ENCODE measurements at regions not wholly inside any gene's neighbourhood (a gene's known extent, or its start where the extent isn't known, plus 50 kb on each side); places are given as distances from the start of the nearest gene placed in this dataset.

DNA sequence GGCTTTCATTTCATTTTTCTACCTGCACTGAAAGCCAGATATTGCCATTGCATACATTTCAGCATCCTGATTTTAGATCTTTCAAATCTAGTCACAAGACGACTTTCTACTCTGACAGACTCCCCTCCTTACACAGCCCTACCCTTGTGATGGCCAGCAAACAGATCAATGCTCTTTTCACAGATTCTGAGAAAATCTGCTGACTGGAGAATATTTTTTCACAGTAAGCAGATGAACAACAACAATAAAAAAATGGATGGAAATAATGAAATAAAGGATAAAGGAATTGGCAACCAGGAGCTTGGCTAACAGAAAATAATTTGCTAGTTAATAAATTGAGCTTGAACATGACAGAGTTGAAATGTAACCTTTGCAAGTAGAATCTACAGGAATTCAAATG lies 527.2 kb downstream of the IRS1 start:
- no peak for DNase-seq (ENCODE audit: low spot score)

DNA sequence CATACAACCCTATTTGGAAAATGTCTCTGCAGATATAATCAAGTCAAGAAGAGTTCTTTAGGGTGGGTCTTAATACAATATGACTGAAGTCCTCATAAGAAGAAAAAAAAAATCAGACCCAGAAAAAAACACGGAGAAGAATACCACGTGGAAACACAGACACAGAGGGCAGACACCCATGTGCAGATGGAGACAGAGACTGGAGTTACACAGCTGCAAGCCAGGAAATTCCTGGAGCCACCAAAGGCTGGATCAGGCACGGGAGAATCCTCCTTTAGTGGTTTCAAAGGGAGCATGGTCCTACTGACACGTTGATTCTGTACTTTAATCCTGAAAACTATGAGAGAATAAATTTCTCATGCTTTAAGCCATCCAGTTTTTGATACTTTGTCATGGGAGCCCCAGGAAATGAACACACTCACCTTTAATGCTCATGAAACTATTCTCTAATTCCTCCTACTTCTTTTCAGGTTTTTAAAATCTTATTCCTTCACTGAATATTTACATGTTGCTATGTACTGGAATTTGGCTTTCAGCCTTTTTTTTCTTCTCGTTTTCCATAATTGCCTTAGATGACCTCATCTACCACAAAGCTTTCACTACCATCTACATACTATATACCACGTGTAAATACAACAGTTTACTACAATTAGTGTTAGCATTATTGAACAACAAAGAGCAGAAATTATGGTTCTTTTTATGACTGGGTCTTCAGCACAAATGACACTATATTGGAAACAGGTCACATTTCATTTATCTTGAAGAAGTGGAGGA lies 529.1 kb downstream of the IRS1 start:
- no peak for DNase-seq (ENCODE audit: low spot score)

DNA sequence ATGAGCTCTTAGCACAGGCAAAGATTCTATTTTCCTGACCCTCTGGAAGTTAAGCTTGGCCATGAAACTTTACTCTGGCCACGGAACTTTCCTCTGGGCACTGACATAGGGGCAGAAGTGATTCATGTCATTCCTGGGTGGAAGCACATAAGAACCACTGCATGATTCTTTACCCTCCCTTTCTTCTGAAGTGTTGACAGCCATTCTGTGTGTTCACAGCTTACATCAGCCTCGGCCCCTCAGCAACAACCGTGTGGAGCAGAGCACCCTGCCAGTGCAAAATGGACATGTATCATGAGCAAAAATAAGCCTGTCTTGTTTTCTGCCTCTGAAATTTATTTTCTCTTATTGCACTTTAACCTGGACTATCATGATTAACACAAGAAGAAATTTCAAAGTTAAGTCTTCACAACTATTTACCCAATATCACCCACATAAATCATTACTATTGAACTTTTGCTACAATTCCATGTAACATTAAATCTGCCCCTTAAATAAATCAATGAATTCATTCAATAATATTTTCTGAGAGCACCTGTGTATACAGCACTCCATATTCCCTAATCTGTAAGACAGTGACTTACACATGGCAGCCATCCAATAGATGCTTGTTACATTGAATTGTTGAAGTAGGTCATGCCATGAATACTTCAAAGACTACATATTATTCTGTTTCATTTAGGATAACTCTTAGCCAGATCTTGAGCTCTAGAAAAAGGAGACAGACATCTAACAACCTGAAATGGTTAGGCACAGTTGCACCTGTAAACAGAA lies 531.9 kb downstream of the IRS1 start:
- DNase-seq (ENCODE audit: low spot score) = no peak

DNA sequence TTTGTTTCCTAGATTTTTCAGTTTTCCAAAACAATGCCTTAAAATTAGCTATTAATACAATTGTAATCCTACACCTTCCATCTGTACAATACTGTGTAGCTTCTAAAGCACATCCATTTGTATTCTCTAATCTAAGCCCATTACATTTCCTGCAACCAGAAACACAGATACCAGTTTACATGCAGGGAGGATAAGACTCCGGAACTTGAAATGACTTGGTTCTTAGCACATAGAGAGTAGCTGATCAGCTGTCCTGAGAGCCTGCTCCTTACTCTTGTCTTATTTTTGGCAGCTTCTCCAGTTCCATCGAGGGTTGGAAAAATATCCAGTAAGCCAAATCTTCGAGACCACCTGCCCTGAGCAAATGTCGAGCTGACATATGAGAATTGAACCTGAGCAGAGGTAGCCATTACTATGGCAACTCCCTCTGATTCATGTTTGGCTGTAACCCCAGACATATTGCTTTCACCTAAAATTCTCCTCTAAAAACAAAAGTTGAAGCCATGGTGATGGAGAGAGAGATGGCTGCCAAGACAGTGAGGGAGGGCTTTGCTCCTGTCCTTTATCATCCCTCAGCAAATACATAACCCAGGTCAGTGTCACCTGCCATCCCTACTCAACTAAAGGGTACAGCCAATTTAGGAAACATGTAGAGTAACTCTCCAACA lies 542.8 kb downstream of the IRS1 start:
- no peak for DNase-seq (ENCODE audit: low spot score)

DNA sequence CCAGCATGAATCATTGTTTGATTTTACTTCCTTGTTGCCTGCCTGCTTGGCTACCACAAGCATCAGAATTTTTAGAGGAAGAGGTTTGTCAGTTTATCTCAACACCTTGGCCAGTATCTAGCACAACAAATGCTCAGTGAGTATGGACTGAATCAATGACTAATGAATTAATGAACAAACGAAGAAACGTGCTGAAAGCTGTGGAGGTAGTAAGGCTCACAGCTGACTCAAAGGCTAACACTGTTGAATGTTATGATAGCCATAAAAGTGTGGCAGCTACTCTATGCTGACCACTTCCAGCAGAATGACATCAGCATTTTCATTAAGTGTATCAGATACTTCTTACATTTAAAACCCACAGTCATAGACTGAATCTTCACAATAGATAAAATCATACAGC lies 543.4 kb downstream of the IRS1 start:
- DNase-seq (ENCODE audit: low spot score) = no peak

DNA sequence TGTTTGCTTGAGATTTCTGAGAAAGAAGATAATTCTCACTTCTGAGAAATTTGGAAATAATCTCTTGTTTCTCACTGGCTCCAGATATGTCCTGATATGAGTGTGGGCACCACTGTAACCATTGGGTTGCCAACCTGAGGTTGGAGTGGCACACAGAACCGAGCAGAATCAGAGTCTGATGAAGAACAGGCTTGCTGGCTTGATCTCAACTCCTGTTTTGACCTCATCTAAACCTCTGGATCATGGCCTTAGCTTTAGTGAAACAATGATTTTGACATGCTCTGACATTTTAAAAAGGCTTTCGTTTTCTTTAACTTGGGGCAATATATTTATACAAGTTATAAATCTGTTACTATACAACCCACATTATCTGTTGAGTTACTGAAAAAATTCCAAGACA lies 548.0 kb downstream of the IRS1 start:
- DNase-seq (ENCODE audit: low spot score) = no peak

DNA sequence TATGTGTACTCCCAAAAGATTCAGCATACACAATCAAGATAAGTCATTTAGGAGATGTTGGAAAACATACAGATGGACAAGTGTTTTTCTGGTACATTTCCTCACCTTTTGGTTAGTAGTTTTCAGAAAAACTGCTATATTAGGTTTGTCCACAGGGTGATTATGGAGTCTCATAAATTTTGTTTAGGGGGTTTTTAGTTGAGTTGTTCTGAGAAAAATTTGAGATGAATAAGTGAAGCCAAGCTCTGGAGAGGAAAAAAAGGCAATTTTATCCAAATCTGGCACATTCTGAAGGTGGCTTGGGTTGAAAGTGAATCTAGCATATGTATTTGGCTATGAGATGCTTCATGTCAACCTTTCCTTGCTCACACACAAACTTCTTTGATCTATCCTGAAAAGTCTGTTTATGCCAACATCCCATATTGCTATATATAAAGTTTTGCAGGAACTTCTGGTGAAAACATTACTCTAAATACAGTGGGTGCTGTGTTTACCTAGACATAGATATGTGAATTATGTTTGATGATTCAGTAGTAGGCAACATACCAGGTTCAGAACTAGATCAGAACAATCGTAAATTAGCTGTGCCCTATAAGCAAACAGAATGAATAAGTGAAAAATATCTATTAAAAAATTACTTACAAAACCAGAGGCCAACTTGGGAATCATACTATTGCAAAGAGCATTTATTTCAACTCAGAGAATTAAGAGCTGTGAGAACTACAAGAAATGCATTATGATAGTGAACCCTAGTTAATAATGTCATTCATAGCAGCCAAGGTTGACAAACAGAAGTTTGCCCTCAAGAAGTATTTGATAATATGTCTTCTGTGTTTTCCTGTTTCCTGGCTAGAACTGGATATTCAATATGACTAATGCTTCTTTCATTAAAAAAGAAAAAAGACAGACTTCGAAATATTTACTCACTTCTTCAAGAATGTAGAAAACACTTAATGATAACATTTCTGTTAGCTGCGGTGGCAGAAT lies 552.0 kb downstream of the IRS1 start:
- no peak for DNase-seq (ENCODE audit: low spot score)

DNA sequence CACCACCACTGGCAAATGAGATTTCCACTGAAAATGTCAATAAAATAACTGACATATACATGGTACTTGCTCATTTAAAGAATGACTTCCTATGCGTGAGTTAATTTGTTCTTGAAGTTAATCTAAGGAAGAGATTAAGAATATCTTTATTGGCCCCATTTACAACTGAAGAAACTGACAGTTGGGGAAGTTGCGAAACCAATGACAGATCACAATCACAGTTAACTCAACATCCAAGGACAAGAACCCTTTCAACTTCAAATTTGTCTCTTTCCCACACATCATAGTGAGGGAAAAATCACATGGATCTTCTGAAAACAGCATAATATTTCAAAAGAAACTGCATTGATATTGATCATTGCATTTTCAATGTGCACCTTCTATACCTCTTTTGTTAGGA lies 565.4 kb downstream of the IRS1 start:
- no peak for DNase-seq (ENCODE audit: low spot score)

DNA sequence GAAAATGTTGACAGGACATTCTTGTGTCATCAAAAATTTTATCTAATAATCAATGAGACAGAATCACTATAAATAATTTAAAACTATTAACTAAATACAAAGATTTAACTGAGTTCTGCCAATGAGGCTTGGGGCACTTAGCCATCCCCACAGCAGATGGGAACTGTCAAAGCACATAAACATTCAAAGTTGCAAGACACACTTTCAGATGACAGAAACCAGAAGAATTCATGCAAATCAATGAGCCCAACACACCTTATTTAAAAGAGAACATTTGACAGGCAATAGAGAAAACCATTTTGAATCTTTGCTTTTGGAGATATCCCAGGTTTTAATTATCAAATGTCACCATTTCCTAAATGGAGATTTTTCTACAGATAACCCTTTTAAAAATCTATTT lies 566.2 kb downstream of the IRS1 start:
- DNase-seq (ENCODE audit: low spot score) = no peak

DNA sequence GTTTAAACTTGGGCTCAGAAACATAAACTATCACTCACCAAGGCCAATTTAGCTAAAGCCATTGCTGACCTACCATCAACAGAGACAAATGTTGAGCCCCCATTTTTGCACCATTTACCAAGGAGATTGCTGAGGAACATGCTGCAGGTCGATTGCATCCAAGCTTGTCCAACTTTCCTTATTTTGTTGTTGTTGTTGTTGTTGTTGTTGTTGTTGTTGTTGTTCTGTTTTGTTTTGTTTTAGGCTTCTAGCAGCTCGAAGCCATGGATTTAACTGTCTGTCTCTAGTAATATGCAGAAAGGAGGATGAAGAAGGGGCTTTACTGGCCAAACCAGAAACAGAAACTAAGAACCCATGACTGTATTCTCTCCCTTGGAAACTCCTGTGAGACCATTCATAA lies 571.5 kb downstream of the IRS1 start:
- DNase-seq (ENCODE audit: low spot score) = no peak

DNA sequence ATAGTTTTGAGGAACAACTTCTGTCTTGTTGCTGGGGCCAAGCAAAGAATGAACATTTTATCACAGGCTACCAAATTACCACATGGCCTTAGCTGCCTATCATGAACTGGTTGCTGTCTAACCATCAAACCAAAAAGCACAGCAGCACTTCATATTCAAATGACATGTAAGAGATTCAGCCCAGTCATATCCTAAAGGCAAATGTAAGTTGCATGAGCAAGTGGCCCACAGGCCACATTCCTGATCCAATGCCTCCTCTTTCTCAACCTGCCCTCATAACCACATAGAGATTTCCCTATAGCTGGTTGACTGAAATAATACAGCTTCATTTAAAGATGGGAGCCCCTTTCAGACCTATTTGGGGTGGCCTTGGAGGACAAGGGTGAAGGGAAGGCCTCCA lies 572.3 kb downstream of the IRS1 start:
- no peak for DNase-seq (ENCODE audit: low spot score)

DNA sequence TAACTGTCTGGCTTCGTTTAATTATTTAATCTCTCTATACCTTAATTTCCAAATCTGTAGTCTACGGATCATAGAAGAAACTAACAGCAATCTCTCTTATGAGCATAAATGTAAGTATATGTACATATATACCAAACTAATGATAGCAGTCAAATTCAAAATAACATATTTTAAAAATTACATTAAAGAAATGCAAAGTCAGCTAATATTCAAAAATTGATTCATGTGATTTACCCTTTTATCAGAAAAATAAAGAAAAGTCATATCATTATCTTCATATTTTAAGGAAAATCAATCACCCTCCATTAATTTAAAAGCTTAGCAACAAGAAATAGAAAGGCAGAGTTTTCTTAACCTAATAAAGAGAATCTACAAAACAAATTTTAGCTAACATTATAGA lies 575.9 kb downstream of the IRS1 start:
- no peak for DNase-seq (ENCODE audit: low spot score)

DNA sequence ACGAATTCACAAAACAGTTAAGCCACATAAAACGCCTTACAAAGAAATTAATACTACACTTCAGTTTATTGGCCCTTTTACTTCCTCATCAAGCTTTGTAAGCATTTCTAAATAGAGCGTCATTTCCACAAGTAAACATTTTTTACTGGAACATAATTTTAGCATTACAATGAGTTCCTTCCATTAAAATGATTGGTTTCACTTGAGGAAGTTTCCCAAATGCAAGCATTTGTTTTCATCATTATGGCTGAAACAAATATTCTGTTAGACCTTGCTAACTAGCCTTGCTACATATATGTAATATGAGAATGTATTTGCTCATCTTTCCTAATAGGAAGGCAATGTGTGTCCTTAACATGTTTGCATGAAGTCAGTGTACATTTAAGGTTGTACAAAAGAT lies 579.1 kb downstream of the IRS1 start:
- DNase-seq (ENCODE audit: low spot score) = no peak

DNA sequence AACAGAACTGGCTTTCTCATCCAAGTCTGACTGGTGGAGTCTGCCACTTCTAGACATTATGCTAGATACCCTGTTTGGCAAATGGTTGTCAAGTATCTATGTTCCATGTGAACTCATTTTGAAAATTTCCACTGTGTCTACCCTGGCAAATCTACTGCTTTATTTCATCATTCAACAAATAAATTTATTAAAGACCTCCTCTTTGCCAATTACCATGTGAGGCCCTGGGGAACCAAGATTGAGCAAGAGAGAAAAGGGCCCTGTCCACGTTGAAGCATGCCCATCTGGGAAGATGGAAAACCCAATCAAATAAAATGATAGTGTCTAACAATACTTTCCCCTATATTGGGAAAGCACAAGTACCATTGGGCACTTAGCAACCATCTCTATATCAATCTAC lies 582.4 kb downstream of the IRS1 start:
- no peak for DNase-seq (ENCODE audit: low spot score)

DNA sequence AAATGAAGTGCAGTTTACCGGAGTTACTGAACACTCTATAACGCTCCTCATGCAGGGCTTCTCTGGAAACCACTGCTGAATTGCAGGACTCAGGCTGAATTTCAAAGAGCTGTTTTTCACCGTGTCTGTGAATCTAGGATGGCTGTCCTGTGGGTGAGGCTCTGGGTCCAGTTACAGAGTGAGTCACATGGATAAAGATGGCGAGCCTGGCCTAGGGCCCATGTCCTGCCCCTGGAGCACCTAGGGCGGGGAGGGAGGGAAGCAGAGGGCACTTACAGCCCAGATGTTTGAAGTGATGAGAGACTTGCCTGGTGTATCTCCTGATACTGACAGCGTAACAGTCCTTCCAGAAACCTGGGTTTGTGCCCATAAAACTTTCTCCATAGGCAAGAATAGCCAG lies 583.0 kb downstream of the IRS1 start:
- DNase-seq (ENCODE audit: low spot score) = no peak

DNA sequence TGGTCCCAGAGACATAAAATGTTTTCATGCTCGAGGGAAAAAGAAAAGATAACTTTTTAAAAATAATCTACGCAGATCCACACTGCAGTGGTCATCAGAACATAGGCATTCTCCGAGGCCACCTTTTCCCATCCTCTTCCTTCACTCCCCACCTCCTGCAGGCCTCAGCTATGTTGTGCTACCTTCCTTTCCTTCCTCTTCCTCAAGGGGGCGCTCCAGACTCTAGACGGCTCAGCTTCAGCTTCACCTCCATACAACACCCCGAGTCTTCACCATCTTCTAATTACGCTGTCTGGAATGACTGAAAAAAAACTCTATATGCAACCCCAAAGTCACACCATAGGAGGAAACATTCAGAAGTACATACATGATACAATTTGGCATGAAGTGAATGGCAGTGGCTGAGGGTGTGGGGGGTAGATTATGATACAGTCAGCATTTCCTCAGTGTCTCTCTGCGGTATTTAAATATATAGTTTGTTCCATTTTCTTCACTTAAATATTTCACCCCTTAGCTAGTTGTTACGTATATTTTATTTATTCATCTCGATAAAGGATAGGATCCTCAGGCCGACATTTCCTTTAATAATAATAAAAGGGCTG lies 583.6 kb downstream of the IRS1 start:
- peak; percentile 6 for DNase-seq (ENCODE audit: low spot score)

DNA sequence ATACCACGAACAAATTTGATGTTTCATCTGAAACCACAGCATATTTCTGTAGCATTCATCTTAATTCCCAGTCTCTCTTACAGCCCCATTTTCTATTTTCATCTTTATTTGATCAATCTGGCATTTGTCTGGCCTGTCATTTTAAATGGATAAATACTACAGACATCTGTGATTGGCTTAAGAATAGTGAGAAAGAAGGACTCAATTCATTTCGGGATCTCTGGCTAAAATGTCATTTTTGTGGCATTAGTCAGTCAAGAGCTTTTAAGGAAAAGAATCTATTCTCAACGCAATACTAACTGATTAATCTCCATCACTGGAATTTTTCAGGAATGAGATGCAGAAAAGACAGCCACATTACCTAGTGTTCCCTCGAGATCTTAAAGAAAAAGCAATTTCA lies 585.9 kb downstream of the IRS1 start:
- no peak for DNase-seq (ENCODE audit: low spot score)

DNA sequence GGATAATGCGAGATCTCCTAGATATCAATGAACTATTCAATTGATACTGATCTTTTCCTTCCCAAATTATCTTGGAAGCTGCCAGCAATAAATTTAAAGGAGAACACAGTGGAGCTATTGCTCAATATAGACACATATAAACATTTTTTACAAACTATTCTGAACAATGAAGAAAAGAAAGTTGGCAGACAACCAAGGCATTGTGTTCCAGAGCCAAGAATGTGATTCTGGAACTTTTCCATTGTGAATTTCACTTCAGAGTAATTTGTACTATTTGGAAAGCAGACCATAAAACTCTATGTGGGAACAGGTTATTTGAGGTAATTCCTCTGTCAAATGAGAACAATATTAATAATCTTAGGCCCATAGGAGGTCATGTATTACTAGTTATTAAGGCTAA lies 588.2 kb downstream of the IRS1 start:
- DNase-seq (ENCODE audit: low spot score) = no peak

DNA sequence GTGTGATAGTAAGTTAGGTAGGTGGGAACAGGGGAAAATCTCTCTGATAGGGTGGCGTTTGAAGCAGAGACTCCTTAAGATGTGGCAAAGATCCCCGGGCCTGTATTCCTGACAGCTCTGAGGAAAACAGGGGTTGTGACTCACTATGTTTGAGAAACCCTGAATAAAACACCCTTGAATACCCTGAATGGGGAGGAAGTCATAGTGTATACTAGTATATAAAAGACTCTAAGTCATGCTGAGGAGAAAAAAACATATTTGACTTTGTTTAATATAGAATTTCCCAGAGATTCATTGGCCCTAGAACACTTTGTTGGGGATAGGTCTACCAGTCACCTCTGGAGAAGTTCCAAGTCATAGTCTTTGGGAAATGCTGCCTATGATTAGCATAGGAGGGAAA lies 590.9 kb downstream of the IRS1 start:
- no peak for DNase-seq (ENCODE audit: low spot score)

DNA sequence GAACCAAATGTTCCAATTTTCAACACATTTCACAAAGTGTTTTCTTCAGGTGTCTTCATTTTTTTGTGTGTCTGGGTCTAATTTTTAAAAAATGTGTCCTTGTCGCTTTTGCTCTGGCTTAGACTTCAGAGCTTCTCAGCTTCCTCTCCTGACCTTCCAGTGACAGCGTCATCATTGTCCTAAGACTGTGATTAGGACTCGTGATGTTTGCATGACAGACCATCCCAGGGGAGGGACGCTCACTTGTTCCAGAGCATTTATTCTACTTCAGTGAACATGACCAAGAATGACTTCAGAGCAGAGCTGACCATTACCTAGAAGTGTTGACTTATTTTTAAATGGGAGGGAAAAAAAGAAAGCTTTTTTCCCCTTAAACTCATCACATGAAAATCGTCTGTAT lies 591.9 kb downstream of the IRS1 start:
- DNase-seq (ENCODE audit: low spot score) = no peak

DNA sequence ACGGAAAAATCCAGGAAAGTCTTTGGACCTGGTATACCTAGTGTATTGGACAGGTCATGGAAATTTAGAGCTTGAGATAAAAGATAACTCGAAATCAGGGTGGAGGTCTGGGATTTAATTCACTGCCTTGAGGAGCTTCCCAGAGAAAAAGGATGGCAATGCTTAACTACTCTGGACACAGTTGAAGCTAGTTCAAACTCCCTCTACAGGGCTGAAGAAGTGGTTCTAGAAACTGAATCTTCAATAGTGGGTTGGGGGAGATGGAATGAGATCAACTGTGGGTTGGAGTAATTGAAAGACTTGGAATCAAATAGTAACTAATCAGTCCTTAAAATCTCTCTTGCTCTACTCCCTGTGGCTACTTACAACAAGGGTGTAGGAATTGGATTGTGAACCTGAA lies 600.1 kb downstream of the IRS1 start:
- DNase-seq (ENCODE audit: low spot score) = no peak

DNA sequence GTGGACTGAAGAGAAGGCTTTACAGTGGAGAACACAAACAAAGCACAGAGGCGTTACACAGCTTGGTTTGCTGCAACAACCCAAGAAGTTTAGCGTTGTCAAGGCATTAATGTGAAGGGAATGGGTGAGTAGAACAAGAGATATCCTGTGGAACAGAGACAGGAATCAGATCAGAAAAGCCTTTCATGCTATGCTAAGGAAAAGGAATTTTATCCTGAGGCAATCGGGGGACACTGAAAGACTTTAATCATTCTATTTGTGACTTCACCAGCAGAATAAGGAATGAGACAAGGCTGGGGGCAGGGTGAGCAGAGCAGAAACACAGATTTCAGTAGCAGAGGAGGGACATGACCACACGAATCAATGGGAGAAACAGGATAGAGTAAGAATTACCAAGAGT lies 600.7 kb downstream of the IRS1 start:
- no peak for DNase-seq (ENCODE audit: low spot score)
